Smooth muscle cell (in vitro differentiated cells): ENCODE measurements at regions not wholly inside any gene's neighbourhood (a gene's known extent, or its start where the extent isn't known, plus 50 kb on each side); places are given as distances from the start of the nearest gene placed in this dataset.

Source experiments
- DNase-seq: peaks from one replicate; lab custom pipeline; 2025; ENCODE audit not compliant: unreplicated experiment; lab: John Stamatoyannopoulos, UW
- H2AFZ ChIP-seq: fragments of 200-600 bp; sonication (generic); 2 replicates; pipeline ENCODE4 v1.6.0; 2016; ENCODE audit warnings: antibody characterized with exemption, low read depth, mild to moderate bottlenecking
- H3F3A ChIP-seq: fragments of 200-600 bp; sonication (generic); 2 replicates; pipeline ENCODE4 v1.6.0; 2017; ENCODE audit warnings: antibody characterized with exemption, low read depth
- H3K27ac ChIP-seq: fragments of 200-600 bp; sonication (generic); 2 replicates; pipeline ENCODE4 v1.5.1; 2016; ENCODE audit warnings: low read depth, mild to moderate bottlenecking
- H3K27me3 ChIP-seq: fragments of 200-600 bp; sonication (generic); 2 replicates; pipeline ENCODE4 v1.6.1; 2016; ENCODE audit warnings: low read depth, mild to moderate bottlenecking
- H3K36me3 ChIP-seq: fragments of 200-600 bp; sonication (generic); 2 replicates; pipeline ENCODE4 v1.5.1; 2016; ENCODE audit warnings: low read depth
- H3K4me1 ChIP-seq: fragments of 200-600 bp; sonication (generic); 2 replicates; pipeline ENCODE4 v1.5.1; 2016; ENCODE audit warnings: low read depth
- H3K4me2 ChIP-seq: fragments of 200-600 bp; sonication (generic); 2 replicates; pipeline ENCODE4 v1.6.0; 2016; ENCODE audit warnings: mild to moderate bottlenecking
- H3K4me3 ChIP-seq: fragments of 200-600 bp; sonication (generic); 2 replicates; pipeline ENCODE4 v1.5.1; 2016; ENCODE audit warnings: mild to moderate bottlenecking
- H3K79me2 ChIP-seq: fragments of 200-600 bp; sonication (generic); 2 replicates; pipeline ENCODE4 v1.6.0; 2016; ENCODE audit warnings: low read depth, mild to moderate bottlenecking
- H3K9ac ChIP-seq: fragments of 200-600 bp; sonication (generic); 2 replicates; pipeline ENCODE4 v1.6.0; 2016; ENCODE audit warnings: low read depth
- H3K9me3 ChIP-seq: fragments of 200-600 bp; sonication (generic); replicated peaks from 2 replicates; pipeline ENCODE4 v1.5.1; 2016; ENCODE audit warnings: low read depth
- H4K20me1 ChIP-seq: fragments of 200-600 bp; sonication (generic); 2 replicates; pipeline ENCODE4 v1.6.0; 2016; ENCODE audit warnings: low read depth
- WGBS: methylation state at CpG from one replicate; pipeline ENCODE4 v1.1.7; 2016; ENCODE audit warnings: low lambda C conversion rate; 5-methylcytosine and 5-hydroxymethylcytosine counted together
- TF ChIP-seq, protein P1 (sequence below): fragments of 200-600 bp; sonication (generic); IDR thresholded peaks from 2 replicates; pipeline ENCODE4 v1.5.1; 2017; ENCODE audit warnings: borderline replicate concordance, mild to moderate bottlenecking, antibody characterized with exemption; ENCODE audit not compliant: insufficient read depth, poor library complexity, severe bottlenecking

DNA sequence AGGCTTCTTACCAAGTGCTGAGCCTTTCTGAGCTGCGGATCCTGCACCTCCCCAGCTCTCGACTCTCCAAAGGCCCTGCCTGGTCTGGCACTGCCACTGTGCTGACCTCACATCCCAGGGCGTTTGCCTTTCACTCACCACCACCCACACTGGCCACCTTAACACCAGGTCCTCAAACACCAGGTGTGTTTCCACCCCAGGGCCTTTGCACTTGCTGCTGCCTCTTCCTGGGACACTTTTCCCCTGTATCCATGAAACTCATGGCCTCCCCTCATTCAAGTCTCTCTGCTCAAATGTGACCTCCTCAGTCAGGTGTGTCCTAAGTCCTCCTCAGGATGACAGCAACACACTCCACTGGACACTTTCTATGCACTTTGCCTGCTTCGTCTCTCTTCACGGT is 51.4 kb upstream of the ANO1 start:
- Histone ChIP-seq H3K9me3 (no peaks in the 10 kb centered on the region), H3F3A (no peaks in the 10 kb centered on the region), H4K20me1 (no peaks in the 10 kb centered on the region), H3K36me3 (no peaks in the 10 kb centered on the region), H3K4me2 (no peak overlapping the region), H3K9ac (no peak overlapping the region), H3K4me1 (no peaks in the 10 kb centered on the region), H3K79me2 (no peaks in the 10 kb centered on the region), H3K27me3 (no peaks in the 10 kb centered on the region), H3K4me3 (no peak overlapping the region), H2AFZ (no peak overlapping the region), H3K27ac (no peak overlapping the region)
- no peak for DNase-seq
- TF ChIP-seq, protein P1, sequence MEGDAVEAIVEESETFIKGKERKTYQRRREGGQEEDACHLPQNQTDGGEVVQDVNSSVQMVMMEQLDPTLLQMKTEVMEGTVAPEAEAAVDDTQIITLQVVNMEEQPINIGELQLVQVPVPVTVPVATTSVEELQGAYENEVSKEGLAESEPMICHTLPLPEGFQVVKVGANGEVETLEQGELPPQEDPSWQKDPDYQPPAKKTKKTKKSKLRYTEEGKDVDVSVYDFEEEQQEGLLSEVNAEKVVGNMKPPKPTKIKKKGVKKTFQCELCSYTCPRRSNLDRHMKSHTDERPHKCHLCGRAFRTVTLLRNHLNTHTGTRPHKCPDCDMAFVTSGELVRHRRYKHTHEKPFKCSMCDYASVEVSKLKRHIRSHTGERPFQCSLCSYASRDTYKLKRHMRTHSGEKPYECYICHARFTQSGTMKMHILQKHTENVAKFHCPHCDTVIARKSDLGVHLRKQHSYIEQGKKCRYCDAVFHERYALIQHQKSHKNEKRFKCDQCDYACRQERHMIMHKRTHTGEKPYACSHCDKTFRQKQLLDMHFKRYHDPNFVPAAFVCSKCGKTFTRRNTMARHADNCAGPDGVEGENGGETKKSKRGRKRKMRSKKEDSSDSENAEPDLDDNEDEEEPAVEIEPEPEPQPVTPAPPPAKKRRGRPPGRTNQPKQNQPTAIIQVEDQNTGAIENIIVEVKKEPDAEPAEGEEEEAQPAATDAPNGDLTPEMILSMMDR = no peak
- over 99% methylated on average over 5 of the region's 5 CpGs for WGBS

DNA sequence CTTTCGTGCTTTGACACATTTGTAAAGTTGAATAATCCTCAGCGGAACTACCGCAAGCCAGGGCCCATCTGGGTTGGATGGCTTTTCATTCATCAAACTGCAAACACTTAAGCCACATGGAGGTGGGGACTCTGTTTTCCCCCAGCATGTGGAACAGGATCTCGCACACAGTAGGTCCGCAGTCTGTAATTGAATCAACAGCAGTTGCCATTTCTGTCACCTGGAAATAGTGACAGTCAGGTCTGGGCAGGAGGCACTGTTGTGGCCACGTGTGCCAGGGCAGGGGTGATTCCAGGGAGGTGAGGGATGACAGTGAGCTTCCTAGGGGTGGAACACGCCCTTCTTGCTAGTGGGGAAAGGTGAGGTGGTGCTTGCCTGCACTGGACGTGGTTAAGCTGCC is 50.7 kb upstream of the ANO1 start:
- no peak overlapping the region for H3K27ac ChIP-seq
- H3K27me3 ChIP-seq = no peaks in the 10 kb centered on the region
- no peaks in the 10 kb centered on the region for H3K9me3 ChIP-seq
- H2AFZ ChIP-seq = no peak overlapping the region
- H3K4me1 ChIP-seq = no peaks in the 10 kb centered on the region
- no peak for DNase-seq
- no peaks in the 10 kb centered on the region for H3K36me3 ChIP-seq
- H4K20me1 ChIP-seq = no peaks in the 10 kb centered on the region
- no peaks in the 10 kb centered on the region for H3F3A ChIP-seq
- H3K9ac ChIP-seq = no peak overlapping the region
- H3K4me3 ChIP-seq = no peak overlapping the region
- no peaks in the 10 kb centered on the region for H3K79me2 ChIP-seq
- WGBS = 94% methylated on average over 8 of the region's 8 CpGs
- TF ChIP-seq, protein P1 = no peak
- H3K4me2 ChIP-seq = no peak overlapping the region

DNA sequence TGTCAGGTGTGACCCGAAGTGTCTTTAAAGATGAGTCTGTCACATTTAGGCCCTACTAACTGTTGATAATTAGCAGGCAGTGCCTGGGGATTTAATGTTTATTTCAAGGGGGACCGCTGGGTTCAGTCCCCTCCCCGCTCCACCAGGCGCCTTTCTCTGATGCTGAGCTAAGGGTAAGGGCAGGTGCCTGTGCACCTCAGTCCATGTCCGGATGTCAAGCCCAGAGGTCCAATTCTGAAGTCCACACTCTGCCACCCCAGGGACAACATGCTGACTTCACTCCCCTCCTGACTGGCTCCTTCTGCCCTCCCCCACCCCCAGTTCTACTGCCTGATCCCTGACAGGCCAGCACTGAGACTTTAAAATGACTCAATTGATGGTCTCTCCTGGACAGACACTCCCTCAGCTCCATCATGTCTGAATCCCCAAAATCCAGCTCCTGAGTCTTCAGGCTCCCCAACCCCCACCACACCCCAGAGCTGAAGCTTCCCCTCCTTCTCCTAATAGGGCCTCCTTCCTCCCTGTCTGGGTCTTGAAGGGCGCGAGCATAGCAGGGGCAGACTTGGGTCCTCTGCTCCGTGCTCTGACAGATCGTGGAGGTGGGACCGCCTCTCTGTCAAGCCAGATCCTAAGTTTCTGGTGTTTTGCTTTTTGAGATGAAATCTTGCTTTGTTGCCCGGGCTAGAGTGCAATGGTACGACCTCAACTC is 49.8 kb upstream of the ANO1 start:
- no peak overlapping the region for H3K4me3 ChIP-seq
- H3K9me3 ChIP-seq = no peaks in the 10 kb centered on the region
- DNase-seq = no peak
- H3F3A ChIP-seq = no peaks in the 10 kb centered on the region
- H3K27ac ChIP-seq = no peak overlapping the region
- H3K4me2 ChIP-seq = no peak overlapping the region
- H3K36me3 ChIP-seq = no peaks in the 10 kb centered on the region
- WGBS = 83% methylated on average over 12 of the region's 12 CpGs
- no peaks in the 10 kb centered on the region for H3K27me3 ChIP-seq
- H3K4me1 ChIP-seq = no peaks in the 10 kb centered on the region
- H2AFZ ChIP-seq = no peak overlapping the region
- no peaks in the 10 kb centered on the region for H3K79me2 ChIP-seq
- TF ChIP-seq, protein P1 = no peak
- H4K20me1 ChIP-seq = no peaks in the 10 kb centered on the region
- H3K9ac ChIP-seq = no peak overlapping the region
